ENCODE measurements at regions not wholly inside any gene's neighbourhood (a gene's known extent, or its start where the extent isn't known, plus 50 kb on each side); places are given as distances from the start of the nearest gene placed in this dataset.
"Not testable (repeated sequence)": the region's sequence is repeated elsewhere in the genome, so short reads cannot be mapped to it uniquely, and the experiment has no call there.

- no peak for DNase-seq
These were observed 242.2 kb downstream of the HGF start for GRCh38 chr7:81527651-81528050.

- no peak for DNase-seq
These were observed 242.9 kb downstream of the HGF start for GRCh38 chr7:81526971-81527370.

- DNase-seq: no peak
These were observed 244.0 kb downstream of the HGF start for GRCh38 chr7:81525841-81526240.

GRCh38 chr7:81519886-81520285 lies 250.0 kb downstream of the HGF start:
- no peak for DNase-seq

- no peak for DNase-seq
These were observed 252.9 kb downstream of the HGF start for GRCh38 chr7:81516898-81517297.

- DNase-seq: no peak
These were observed 254.8 kb downstream of the HGF start for GRCh38 chr7:81515009-81515408.

- DNase-seq: no peak
These were observed 255.3 kb downstream of the HGF start for GRCh38 chr7:81514546-81514945.

GRCh38 chr7:81510122-81510521 lies 259.7 kb downstream of the HGF start:
- no peak for DNase-seq

- no peak for DNase-seq
These were observed 262.6 kb downstream of the HGF start for GRCh38 chr7:81507221-81507620.

- no peak for DNase-seq
These were observed 263.2 kb downstream of the HGF start for GRCh38 chr7:81506609-81507008.

- DNase-seq: no peak
These were observed 266.1 kb downstream of the HGF start for GRCh38 chr7:81503771-81504170.

- DNase-seq: peak; percentile 85
These were observed 266.5 kb downstream of the HGF start for GRCh38 chr7:81503336-81503735.

GRCh38 chr7:81501220-81501619 lies 268.6 kb downstream of the HGF start:
- DNase-seq: peak; percentile 53

- DNase-seq: peak; percentile 37
These were observed 269.2 kb downstream of the HGF start for GRCh38 chr7:81500631-81501030.

- peak; percentile 96 for DNase-seq
These were observed 270.4 kb downstream of the HGF start for GRCh38 chr7:81499262-81500116.

GRCh38 chr7:81498176-81498575 lies 271.7 kb downstream of the HGF start:
- DNase-seq: peak; percentile 77

GRCh38 chr7:81492910-81493309 lies 276.9 kb downstream of the HGF start:
- no peak for DNase-seq

GRCh38 chr7:81492240-81492639 lies 277.6 kb downstream of the HGF start:
- no peak for DNase-seq

- no peak for DNase-seq
These were observed 278.3 kb downstream of the HGF start for GRCh38 chr7:81491573-81491972.

GRCh38 chr7:81488210-81488609 lies 281.6 kb downstream of the HGF start:
- no peak for DNase-seq

- no peak for DNase-seq
These were observed 282.3 kb downstream of the HGF start for GRCh38 chr7:81487516-81487915.

- peak; percentile 59 for DNase-seq
These were observed 285.6 kb downstream of the HGF start for GRCh38 chr7:81484261-81484660.

GRCh38 chr7:81482600-81483186 lies 287.2 kb downstream of the HGF start:
- DNase-seq: peak; percentile 56

- DNase-seq: peak; percentile 87
These were observed 291.2 kb downstream of the HGF start for GRCh38 chr7:81478664-81479063.

- DNase-seq: not testable (repeated sequence)
These were observed 291.6 kb downstream of the HGF start for GRCh38 chr7:81478201-81478600.

Data from NCI-H69 (cell line).